ENCODE measurements at regions not wholly inside any gene's neighbourhood (a gene's known extent, or its start where the extent isn't known, plus 50 kb on each side); places are given as distances from the start of the nearest gene placed in this dataset.

GRCh38 chr9:116078640-116079039 lies 75.0 kb upstream of the PAPPA start:
- intact Hi-C loops (cut with DNase I) = no loop called here
- H3K9me3 ChIP-seq = no peaks in the 10 kb centered on the region
- no peak for TF ChIP-seq CTCF (IDR thresholded peaks at IDR 0.05)
- no peak for TF ChIP-seq POLR2A (IDR thresholded peaks at IDR 0.05)

GRCh38 chr9:116080561-116080960 lies 73.0 kb upstream of the PAPPA start:
- intact Hi-C loops (cut with DNase I) = loop anchor here in 4 of 10 donors (10.0 kb wide), 4 partner anchors 136 to 494 kb away; no protein-coding TSS in a partner anchor
- no peak for ATAC-seq
- Histone ChIP-seq H3K9me3 (no peaks in the 10 kb centered on the region), H3K4me3 (no peak overlapping the region), H3K36me3 (no peaks in the 10 kb centered on the region), H3K4me1 (no peaks in the 10 kb centered on the region), H3K27me3 (no peaks in the 10 kb centered on the region), H3K27ac (no peak overlapping the region)
- WGBS, 4 donors = 71 to 73% (median 72%) methylated on average over 5 of the region's 5 CpGs
- no peak for DNase-seq
- TF ChIP-seq CTCF (IDR thresholded peaks at IDR 0.05) (no peak), POLR2A (IDR thresholded peaks at IDR 0.05) (no peak)

More at GRCh38 chr9:116078640-116079039, 75.0 kb upstream of the PAPPA start:
- Histone ChIP-seq H3K27ac (no peak overlapping the region), H3K4me1 (no peaks in the 10 kb centered on the region), H3K36me3 (no peaks in the 10 kb centered on the region), H3K27me3 (no peaks in the 10 kb centered on the region), H3K4me3 (no peak overlapping the region)
- DNase-seq (no peak), ATAC-seq (no peak)

GRCh38 chr9:116081435-116082115 lies 72.0 kb upstream of the PAPPA start:
- Histone ChIP-seq H3K9me3 (no peaks in the 10 kb centered on the region), H3K4me3 (no peak overlapping the region), H3K4me1 (peaks cover 0 to 7% (median 1%) of the 10 kb centered on the region in 12 donors), H3K36me3 (no peaks in the 10 kb centered on the region), H3K27ac (no peak overlapping the region), H3K27me3 (no peaks in the 10 kb centered on the region)
- no peak for TF ChIP-seq POLR2A (IDR thresholded peaks at IDR 0.05)
- TF ChIP-seq CTCF (IDR thresholded peaks at IDR 0.05) = no peak
- DNase-seq = no peak
- intact Hi-C loops (cut with DNase I) = loop anchor here in 4 of 10 donors (10.0 kb wide), 4 partner anchors 137 to 493 kb away; no protein-coding TSS in a partner anchor
- ATAC-seq = no peak
- WGBS, 4 donors = 28 to 39% (median 31%) methylated on average over 2 of the region's 2 CpGs

- intact Hi-C loops (cut with DNase I) = loop anchor here in 4 of 10 donors (10.0 kb wide), 4 partner anchors 139 to 491 kb away; no protein-coding TSS in a partner anchor
- no peak for DNase-seq
- WGBS, 4 donors = 91 to 95% (median 93%) methylated on average over 2 of the region's 2 CpGs
Observed at GRCh38 chr9:116083837-116084236, 69.8 kb upstream of the PAPPA start.

More at GRCh38 chr9:116083837-116084236, 69.8 kb upstream of the PAPPA start:
- ATAC-seq = no peak
- H3K36me3 ChIP-seq = no peaks in the 10 kb centered on the region
- H3K27me3 ChIP-seq = no peaks in the 10 kb centered on the region
- no peak overlapping the region for H3K27ac ChIP-seq
- H3K4me3 ChIP-seq = no peak overlapping the region
- H3K4me1 ChIP-seq = peaks cover 0 to 20% (median 5%) of the 10 kb centered on the region in 12 donors
- TF ChIP-seq POLR2A (IDR thresholded peaks at IDR 0.05) (no peak), CTCF (IDR thresholded peaks at IDR 0.05) (no peak)
- H3K9me3 ChIP-seq = peaks cover 0 to under 1% (median 0%) of the 10 kb centered on the region in 12 donors
